HG03457 (cell line): ENCODE measurements at regions not wholly inside any gene's neighbourhood (a gene's known extent, or its start where the extent isn't known, plus 50 kb on each side); places are given as distances from the start of the nearest gene placed in this dataset.
"Not testable (repeated sequence)": the region's sequence is repeated elsewhere in the genome, so short reads cannot be mapped to it uniquely, and the experiment has no call there.

Experiments used
- ATAC-seq: cut with Tn5 transposase; IDR thresholded peaks from one replicate; pipeline ENCODE4 v1.9.1; 2021; ENCODE audit warnings: moderate number of reproducible peaks; ENCODE audit not compliant: unreplicated experiment

GRCh38 chr9:15113288-15113687 lies 193.7 kb downstream of the TTC39B start:
- no peak for ATAC-seq

- no peak for ATAC-seq
These were observed 195.9 kb downstream of the TTC39B start for GRCh38 chr9:15111071-15111470.

DNA sequence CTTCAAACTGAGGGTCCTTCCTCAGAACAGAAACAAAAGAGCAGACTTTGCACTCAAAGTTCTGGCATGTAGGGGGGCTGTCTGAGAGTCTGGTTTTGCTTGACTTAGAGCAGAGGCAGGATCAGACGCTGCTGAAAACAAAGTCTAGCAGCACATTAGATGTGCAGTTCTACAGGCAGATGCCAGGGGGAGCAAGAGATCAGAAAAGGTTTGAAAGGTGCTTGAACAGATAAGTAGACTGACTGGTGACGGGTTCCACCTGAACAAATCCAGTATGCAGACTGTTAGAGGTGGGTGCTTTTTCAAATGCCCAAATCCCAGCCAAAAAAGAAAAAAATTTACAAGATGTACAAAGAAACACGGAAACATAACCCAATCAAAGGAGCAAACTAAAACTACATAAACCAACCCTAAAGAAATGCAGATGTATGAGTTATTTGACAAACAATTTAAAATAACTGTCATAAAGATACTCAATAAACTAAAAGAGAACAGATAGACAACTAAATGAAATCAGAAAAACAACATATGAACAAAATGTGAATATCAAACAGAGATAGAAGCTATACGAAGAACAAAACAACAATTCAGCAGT lies 194.7 kb upstream of the FREM1 start:
- peak; percentile 80 for ATAC-seq

DNA sequence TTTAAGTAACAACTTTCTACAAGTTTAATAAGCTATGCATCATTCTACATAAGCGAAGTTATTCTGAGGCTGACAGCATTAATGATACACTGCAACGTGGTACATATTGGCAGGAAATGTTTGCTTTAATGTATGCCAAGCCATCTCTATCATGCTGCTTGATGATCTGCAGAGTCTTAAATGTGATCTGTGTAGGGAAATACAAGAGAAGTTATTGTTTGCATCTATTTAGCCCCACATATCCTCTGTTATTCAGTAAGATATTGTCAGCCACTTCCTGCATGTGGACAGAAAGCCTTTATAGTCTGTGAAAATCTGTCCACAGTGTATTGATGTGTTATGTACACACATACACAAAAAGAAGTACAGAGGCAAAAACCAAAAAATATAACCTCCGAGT lies 193.1 kb upstream of the FREM1 start:
- no peak for ATAC-seq

DNA sequence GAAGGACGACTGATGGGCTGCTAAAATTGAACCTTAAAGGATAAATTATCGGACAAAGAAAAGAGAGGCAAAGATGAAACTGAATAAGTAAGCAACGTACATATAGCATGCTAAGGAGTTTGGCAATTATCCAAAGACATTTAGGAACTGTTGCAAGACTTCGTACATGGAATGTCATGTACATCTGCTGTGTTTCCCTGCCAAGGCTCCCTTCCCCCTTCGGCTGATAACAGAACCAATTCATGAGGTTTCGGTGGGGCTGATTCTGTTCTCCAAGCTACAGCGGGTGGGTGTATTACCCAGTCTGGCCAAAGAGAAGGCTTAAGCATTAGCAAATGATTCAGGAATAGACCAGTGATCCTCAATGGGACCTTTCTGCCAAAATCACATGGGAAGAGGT lies 190.9 kb upstream of the FREM1 start:
- no peak for ATAC-seq

GRCh38 chr9:15100571-15100970 lies 190.3 kb upstream of the FREM1 start:
- no peak for ATAC-seq

DNA sequence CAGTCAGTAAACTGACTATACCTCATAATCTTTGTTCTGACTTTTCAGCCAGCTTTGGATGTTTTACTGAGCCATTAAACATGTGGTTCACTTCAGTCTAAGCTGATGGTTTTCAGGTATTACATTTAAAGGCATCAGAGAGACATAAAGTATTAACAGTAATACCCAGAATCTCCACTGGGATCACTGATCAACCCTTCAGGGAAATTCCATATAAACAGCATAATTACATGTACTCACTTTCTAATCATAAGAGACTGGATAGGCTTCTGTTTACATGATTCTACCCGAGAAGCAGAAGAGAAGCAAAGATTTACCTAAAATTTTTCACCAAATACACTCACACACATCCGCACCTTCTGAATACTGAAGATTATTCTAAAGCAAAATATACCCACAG lies 186.7 kb upstream of the FREM1 start:
- no peak for ATAC-seq

DNA sequence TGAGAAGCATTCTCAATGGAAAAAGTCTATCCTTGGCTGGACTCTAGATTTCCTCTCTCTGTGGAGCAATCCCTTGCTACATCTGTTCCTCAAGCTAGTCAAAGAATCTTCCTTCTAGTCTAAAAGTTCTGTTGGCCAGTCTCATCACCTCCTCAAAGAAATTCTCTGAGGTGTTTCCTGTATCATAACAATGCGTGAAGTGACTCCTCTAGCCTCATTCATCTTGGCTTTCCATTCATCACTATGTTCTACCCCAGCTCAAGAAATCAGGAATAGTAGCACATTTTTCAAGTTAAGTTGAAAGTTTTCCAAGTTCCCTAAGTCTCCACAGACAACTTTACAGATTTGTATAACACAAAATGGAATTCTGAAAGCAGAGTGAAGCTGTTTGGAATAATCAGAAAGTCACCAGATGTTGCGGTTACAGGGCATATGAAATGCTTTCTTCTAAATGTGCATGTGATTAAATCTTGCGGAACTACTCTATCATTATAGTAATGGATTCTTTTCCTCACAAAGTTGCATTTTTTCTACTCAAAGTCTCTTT lies 176.6 kb upstream of the FREM1 start:
- ATAC-seq, result no peak

GRCh38 chr9:15086156-15086763 lies 176.0 kb upstream of the FREM1 start:
- ATAC-seq, result no peak

- no peak for ATAC-seq
These were observed 171.0 kb upstream of the FREM1 start for GRCh38 chr9:15081021-15081753.

DNA sequence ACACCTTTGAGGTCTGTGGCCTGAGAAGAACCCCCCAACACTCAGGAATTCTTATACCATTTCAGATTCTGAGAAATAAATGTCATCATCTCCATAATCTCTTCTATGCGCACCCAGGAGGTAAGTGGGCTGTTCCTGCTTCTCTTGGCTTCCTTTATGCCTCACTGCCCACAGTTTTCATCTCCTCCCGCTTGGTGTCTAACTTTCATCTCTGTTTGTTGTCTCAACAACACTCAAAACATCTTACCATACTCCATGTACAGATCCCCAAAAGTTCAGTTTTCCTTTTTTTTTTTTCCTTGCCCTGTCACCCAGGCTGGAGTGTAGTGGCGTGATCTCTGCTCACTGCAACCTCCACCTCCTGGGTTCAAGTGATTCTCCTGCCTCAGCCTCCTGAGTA lies 170.2 kb upstream of the FREM1 start:
- no peak for ATAC-seq

DNA sequence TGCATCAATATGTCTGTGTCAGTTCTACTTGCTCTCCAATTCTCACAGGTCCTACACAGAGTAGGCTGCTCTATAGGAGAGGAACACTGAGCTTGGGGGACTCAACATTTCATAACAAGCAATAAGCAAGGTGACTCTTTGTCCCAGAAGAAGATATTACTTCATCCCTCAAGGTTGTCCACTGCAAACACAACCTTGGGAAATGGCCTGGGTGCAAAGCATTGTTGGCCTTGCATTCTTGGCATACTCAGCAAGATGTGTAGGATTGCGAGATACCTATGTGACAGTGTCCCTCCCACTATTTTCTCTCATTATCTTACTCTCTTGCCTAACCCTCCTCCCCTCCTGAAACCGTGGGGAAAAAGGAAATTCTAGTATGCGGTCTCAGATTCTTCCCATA lies 169.8 kb upstream of the FREM1 start:
- ATAC-seq, result no peak

DNA sequence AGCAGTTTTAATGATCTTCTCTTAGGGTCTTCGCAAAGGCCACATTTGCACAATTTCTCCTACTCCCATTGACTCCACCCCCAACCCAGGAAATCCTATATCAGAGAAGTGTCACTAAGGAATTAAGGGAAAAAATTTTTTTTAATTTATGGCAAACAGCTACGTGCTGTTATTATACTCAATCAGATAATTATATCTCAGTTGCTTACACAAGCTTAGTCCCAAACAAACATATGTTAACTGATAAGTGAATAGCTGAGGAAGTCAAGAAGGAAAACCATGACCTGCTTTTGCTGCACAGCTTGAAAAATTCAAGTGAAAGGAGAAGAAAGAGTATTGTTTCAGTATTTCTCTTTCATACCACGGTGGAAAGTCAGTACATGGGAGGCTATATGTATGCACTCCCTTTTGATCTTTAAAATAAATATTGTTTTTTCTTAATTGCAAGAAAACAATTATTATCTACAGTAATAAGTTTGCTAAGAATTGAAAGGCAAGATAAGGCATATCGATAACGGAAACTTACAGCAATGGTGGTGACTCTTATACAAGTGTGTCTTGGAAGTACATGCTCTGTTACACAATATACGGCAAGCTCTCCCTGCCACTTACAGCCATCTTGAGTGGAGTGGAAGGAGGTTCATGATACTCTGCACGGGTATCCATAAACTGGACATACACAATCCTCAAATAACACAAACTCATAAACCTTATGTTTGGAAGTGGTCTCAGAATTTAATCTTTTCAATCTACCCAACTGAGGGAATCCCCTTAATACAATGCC lies 167.9 kb upstream of the FREM1 start:
- ATAC-seq, result no peak

GRCh38 chr9:15073620-15074019 lies 163.4 kb upstream of the FREM1 start:
- ATAC-seq, result no peak

GRCh38 chr9:15070716-15071115 lies 160.5 kb upstream of the FREM1 start:
- no peak for ATAC-seq

DNA sequence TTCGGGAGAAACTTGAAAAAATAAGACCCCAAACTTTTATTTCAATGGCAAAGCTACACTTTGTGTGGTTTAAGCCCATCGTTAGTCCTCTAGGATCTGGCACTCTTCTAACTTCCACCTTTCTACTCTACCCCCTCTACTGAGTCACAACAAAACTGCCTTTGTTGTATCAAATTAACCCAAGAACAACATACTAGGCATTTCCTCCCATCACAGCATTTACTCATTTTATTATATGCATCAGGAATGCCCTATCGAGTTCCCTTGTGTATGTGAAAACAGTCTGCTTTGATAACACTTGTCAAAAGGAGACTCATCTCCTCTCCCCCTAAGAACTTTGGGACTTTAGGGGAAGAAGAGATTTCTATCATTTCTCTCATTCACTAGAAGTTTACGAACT lies 158.9 kb upstream of the FREM1 start:
- ATAC-seq, result no peak

- ATAC-seq, result no peak
These were observed 158.0 kb upstream of the FREM1 start for GRCh38 chr9:15068261-15068660.

DNA sequence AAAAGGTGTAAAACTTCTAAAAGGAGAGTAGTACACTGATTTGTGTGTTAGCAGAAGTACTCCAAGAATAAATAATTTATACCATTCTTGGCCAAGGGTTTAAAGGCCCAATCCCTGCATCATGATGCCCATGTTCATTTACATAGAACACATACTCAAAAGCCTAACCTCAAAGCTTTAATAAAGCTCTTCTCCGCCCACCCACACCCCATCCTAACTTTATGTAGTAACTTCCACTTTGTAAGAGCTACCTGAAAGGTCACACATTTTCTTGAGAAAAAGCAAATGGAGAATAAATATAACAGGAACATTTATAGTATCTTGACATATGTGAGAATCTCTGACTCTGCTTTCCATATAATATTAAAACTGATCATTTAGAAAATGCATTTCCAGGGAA lies 148.8 kb upstream of the FREM1 start:
- no peak for ATAC-seq

- ATAC-seq, result no peak
These were observed 148.0 kb upstream of the FREM1 start for GRCh38 chr9:15058236-15058635.

GRCh38 chr9:15055284-15055683 lies 145.1 kb upstream of the FREM1 start:
- not testable (repeated sequence) for ATAC-seq

DNA sequence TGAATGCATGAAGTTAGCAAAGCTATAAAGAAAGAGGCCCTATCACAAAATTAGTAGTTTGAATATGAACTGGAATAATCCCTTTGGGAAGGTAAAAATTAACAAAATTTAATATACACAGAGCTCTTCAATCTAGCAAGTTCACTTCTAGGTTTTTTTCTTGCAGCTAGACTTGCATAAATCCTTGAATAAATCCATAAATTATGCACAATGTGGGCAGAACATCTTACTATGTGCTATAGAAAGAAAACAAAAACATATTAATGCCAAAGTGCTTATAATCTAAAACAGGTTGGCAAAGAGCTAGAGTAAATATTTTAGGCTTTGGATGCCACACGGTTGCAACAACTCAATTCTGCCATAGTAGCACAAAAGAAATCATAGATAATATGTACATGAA lies 138.5 kb upstream of the FREM1 start:
- no peak for ATAC-seq
